ENCODE measurements at regions not wholly inside any gene's neighbourhood (a gene's known extent, or its start where the extent isn't known, plus 50 kb on each side); places are given as distances from the start of the nearest gene placed in this dataset.

- no peak for DNase-seq (ENCODE audit: low spot score)
Measured at GRCh38 chr4:10175626-10176025, 59.0 kb upstream of the WDR1 start.

- DNase-seq (ENCODE audit: low spot score): no peak
Measured at GRCh38 chr4:10173754-10174749, 57.5 kb upstream of the WDR1 start.

- peak; percentile 20 for DNase-seq (ENCODE audit: low spot score)
Measured at GRCh38 chr4:10173037-10173753, 56.6 kb upstream of the WDR1 start.

DNA sequence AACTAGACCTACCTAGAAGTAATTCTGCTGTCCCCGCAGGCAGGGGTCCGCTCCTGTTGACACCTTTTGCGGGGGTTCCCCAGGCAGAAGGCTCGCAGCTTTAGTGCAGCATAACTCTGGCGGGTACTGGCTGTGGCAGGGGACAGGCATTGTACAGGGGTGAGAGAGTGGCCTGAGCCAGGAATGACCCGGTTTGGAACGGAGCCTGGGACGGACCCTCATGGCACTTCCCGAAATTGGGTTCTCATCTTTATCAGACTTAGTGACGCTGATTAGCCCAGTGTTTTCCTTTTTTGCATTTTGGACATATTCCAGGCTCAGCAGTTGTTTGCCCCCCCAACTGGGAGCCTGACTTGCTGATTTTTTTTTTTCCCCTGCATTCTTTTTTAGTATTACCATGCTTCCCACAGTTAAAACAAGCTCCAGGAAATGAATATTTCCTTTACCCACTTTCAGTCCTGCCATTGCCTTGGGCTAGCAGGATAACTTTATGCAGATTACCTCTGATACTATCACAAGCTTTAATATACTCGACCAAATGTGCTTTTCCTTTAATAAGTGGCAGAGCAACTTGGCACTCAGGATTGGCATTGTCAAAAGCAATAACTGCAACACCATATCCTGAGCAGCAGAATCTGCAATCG lies 55.8 kb upstream of the WDR1 start:
- DNase-seq (ENCODE audit: low spot score): no peak

DNA sequence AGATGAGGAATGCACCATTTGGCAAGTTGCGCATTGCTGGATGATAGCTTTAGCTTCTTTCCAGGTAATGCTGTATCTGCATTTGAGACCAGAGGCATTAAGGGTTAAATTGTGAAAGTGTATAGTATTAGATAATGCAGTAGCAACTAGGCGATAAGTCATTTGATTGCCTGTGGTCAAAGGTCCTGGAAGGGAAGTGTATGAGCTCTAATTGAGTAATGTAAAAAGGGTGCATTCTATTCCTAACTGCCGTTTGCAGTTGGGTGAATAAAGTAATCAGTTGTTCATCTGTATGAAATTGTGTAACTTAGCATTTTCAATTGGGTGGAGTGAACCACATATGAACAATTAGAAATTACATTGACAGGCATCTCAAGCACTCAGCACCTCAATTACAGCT lies 54.5 kb upstream of the WDR1 start:
- no peak for DNase-seq (ENCODE audit: low spot score)

DNA sequence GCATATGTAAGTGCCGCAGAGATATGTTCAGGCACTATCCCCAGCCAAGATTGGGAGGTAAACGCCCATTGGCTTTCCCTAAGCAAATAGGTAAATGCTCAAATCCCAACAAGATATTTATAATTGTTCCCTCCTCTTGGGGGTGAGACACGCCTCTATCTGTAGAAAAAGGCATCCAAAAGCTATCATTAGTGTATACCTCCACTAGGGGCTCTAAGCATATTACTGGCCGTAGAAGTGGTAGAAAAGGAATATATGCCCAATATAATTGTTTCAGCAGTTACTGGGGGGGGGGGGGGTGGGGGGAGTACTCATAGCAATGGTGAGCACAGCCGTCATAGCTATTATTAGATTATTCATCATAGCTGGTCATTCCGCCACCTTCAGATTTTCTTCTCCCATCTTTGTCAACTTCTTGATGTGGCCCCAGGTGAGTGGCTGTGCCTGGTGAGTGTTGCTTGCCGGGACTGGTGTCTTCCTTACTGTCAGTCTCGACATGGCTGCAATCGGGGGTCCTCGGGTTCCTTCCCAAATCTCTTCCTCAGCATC lies 53.3 kb upstream of the WDR1 start:
- no peak for DNase-seq (ENCODE audit: low spot score)

DNA sequence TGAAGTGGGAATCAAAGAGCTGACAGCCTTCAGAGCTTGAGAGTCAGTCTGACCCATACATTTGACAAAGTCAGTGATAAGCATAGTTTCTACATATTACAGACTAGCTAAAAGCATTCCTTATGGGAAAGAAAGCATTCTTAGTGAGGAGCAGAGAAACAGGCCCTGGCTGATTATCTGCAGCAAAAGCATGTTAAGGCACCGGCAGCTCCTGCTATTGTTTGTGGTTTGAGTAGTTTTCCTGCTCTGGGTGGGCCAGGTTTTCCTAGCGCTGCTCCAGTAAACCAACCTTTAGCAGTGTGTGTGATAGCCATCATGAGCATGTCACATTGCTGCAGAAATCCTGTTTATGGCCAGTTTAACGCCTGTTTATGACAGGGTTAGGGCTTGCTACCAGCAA lies 51.6 kb upstream of the WDR1 start:
- no peak for DNase-seq (ENCODE audit: low spot score)

DNA sequence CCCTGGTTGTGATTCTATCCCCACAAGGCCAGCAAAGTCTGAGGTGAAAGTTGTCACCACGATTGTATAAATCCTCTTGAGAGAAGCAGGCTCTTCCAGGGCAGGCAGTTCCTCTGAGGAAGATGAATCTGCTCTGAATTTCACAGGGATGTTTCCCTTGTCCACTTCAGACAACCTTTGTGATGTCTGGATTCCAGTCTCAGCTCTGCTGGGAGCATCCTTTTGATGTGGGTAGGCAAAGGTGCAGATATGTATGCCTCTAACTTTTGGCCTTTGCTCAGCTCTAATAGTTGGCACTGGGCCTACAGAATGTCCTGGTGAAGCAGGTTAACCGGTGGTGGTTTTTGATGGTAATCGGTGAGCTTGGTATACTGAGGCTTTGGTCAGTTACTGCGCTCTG lies 50.6 kb upstream of the WDR1 start:
- DNase-seq (ENCODE audit: low spot score): no peak
